Renal pelvis (tissue), 1 donor: ENCODE measurements at regions not wholly inside any gene's neighbourhood (a gene's known extent, or its start where the extent isn't known, plus 50 kb on each side); places are given as distances from the start of the nearest gene placed in this dataset.
A peak's percentile ranks its signal among the peaks of the same experiment; 100 is the strongest.

Source experiments
- DNase-seq: peaks from one replicate; pipeline ENCODE4 v3.0.0-alpha.2; 2013

GRCh38 chr6:105611606-105612005 lies 208.7 kb upstream of the PREP start:
- DNase-seq, result no peak

- no peak for DNase-seq
Measured at GRCh38 chr6:105609375-105609991, 206.6 kb upstream of the PREP start.

DNA sequence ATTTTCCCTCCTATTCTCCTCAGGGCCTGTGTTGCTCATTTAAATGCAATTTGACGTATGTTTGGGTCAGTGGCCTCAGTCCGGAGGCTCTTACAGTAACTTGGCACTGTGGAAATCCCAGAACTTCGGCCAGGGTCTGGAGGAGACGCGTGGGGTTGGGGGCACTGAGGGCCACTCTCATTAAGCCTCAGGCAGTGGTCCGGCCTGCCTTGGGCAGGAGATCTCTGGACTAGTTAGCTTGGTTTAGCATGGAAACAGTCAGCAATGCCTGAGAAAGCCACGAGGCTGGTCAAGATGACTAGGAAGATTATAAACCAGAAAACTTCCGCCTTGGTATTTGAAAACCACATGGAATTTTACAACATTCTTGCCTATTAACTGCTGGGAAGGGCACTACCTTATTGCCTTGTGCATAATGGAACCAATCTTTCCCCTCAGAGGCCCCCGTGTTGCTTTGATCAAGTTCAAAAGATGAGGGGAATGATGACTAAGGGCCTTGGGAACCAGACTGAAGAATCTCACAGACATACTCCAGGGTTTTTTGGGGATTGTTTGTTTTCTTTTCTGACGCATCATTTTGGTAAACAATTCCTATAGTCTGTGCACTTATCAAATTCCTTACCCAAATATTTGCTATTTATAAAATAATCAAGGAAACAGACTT lies 206.0 kb upstream of the PREP start:
- DNase-seq, result no peak

GRCh38 chr6:105607636-105608621 lies 205.0 kb upstream of the PREP start:
- no peak for DNase-seq

GRCh38 chr6:105606831-105607463 lies 204.1 kb upstream of the PREP start:
- peak; percentile 45 for DNase-seq

- DNase-seq, result no peak
Measured at GRCh38 chr6:105604587-105604884, 201.7 kb upstream of the PREP start.

- DNase-seq, result peak; percentile 58
Measured at GRCh38 chr6:105603788-105604586, 201.1 kb upstream of the PREP start.

DNA sequence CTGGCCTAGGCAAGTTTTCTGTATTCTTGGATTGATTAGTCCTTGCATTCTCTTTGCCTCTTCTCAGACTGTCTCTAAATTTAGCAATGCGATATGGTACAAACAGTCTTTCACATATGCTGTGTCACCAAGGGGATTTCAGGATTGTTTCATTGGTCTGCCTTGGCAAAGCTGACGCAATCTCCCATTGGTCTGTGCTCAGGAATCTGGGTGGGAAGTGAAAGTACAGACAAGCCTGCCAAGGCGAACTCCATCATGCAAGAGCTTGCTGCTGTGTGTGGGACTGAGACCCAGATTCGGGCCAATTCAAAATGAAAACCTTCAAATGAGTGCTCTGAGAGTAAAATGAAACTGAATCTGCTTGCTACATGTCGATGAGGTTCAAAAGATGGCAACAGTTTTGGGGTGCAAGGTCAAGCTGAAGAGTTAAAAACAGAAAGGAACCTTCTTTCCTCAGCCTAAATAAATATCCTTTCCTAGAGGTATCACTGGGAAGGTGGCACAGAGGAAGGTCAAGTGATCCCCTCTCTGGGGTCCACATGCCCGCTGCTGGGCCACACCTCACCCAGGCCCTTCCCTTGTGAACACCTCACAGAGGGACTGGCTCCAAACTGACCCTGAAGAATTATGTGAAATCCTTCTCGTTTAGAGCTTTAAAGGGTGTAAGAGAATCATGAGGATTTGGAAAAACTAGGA lies 198.8 kb upstream of the PREP start:
- no peak for DNase-seq

- no peak for DNase-seq
Measured at GRCh38 chr6:105600336-105601260, 197.7 kb upstream of the PREP start.

DNA sequence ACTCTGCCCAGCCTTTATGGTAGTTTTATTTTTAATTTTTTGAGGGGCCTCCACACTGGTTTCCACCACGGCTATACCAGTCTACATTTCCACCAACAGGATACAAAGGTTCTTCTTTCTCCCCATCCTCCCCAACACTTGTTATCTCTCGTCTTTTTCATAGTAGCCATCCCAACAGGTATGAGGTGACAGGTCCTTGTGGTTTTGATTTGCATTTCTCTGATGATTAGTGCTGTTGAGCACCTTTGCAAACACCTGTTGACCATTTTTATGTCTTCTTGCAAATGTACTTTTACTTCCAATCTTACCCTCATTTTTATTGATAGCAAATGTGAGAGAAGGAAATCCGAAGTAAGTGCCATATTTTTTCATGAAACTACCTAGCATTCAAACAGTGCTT lies 195.4 kb upstream of the PREP start:
- DNase-seq, result no peak

GRCh38 chr6:105596284-105596755 lies 193.4 kb upstream of the PREP start:
- no peak for DNase-seq

- no peak for DNase-seq
Measured at GRCh38 chr6:105595829-105596228, 192.9 kb upstream of the PREP start.

DNA sequence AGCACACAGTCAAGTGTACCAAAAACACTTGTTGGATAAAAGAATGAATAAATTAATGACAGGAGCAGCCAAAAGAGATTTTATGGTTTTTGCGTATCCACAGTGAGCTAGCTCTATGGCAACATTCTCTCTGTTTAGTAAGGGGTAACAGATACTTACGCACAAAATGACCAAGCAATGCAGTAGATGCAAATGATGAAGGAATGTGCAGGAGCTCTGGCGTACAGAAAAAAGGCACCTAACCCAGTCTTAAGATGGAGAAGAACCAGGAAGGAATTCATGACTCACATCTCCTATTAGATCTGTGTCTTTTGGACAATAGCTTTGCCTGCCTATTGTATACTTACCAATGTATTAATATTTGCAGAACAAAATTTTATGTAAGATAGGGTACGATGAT lies 191.9 kb upstream of the PREP start:
- no peak for DNase-seq

GRCh38 chr6:105593805-105594671 lies 191.2 kb upstream of the PREP start:
- DNase-seq, result no peak

DNA sequence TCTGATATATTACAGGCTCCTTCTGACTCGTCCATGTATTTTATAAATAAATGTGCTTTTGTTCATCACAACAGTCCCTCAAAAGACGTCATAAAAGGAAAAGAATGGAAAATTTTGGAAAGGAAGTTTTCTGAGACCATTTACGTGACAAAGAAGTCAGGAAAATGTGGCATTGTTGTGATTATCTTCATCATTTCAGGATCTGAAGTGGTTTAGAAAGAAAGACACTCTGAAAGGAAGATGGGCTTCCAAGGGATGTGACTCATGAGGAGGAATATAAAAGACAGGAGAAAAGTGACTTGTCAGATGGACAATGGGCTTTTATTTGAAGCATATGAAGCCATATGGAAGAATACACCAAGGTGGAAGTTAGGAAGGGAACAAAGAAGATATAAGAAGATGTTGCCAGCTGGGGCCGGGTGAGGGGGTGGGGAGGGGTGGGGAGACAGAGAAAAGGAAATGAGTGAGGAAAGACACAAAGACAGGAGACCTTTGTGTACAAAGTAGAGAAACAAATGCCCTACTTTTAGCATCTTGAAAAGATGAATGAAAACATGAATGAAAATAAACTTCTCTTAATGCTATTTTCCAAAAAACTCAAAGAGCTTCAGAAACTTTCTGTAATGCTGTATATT lies 190.3 kb upstream of the PREP start:
- DNase-seq, result no peak

GRCh38 chr6:105592329-105592728 lies 189.4 kb upstream of the PREP start:
- no peak for DNase-seq

GRCh38 chr6:105591053-105591452 lies 188.2 kb upstream of the PREP start:
- no peak for DNase-seq

GRCh38 chr6:105588123-105588710 lies 185.3 kb upstream of the PREP start:
- no peak for DNase-seq
